Myocyte (in vitro differentiated cells): ENCODE measurements at regions not wholly inside any gene's neighbourhood (a gene's known extent, or its start where the extent isn't known, plus 50 kb on each side); places are given as distances from the start of the nearest gene placed in this dataset.

Experiments
- DNase-seq: peaks from one replicate; pipeline ENCODE4 v3.0.0-alpha.2; 2012; ENCODE audit warnings: low read depth

GRCh38 chr1:186620566-186621350 is 59.5 kb downstream of the PTGS2 start:
- no peak for DNase-seq

GRCh38 chr1:186618401-186619170 is 61.6 kb downstream of the PTGS2 start:
- no peak for DNase-seq

GRCh38 chr1:186617926-186618325 is 62.3 kb downstream of the PTGS2 start:
- DNase-seq = no peak

- no peak for DNase-seq
Observed at GRCh38 chr1:186616511-186616910, 63.7 kb downstream of the PTGS2 start.

- no peak for DNase-seq
Observed at GRCh38 chr1:186615332-186615731, 64.9 kb downstream of the PTGS2 start.

- no peak for DNase-seq
Observed at GRCh38 chr1:186611156-186611555, 69.1 kb downstream of the PTGS2 start.

- DNase-seq = no peak
Observed at GRCh38 chr1:186609183-186609582, 71.0 kb downstream of the PTGS2 start.

GRCh38 chr1:186605762-186606350 is 74.4 kb downstream of the PTGS2 start:
- no peak for DNase-seq

GRCh38 chr1:186595969-186596368 is 84.3 kb downstream of the PTGS2 start:
- no peak for DNase-seq

GRCh38 chr1:186578325-186579016 is 101.8 kb downstream of the PTGS2 start:
- no peak for DNase-seq

- DNase-seq = no peak
Observed at GRCh38 chr1:186577633-186578032, 102.6 kb downstream of the PTGS2 start.

- DNase-seq = no peak
Observed at GRCh38 chr1:186577216-186577615, 103.0 kb downstream of the PTGS2 start.

- DNase-seq = no peak
Observed at GRCh38 chr1:186575348-186575747, 104.9 kb downstream of the PTGS2 start.

- no peak for DNase-seq
Observed at GRCh38 chr1:186574926-186575325, 105.3 kb downstream of the PTGS2 start.

GRCh38 chr1:186572509-186572908 is 107.7 kb downstream of the PTGS2 start:
- DNase-seq = no peak

- DNase-seq = no peak
Observed at GRCh38 chr1:186571771-186572170, 108.5 kb downstream of the PTGS2 start.

- no peak for DNase-seq
Observed at GRCh38 chr1:186569856-186570255, 108.9 kb upstream of the PDC start.

GRCh38 chr1:186568221-186568620 is 107.3 kb upstream of the PDC start:
- DNase-seq = no peak

GRCh38 chr1:186566140-186566855 is 105.4 kb upstream of the PDC start:
- no peak for DNase-seq

GRCh38 chr1:186564582-186564981 is 103.7 kb upstream of the PDC start:
- no peak for DNase-seq

GRCh38 chr1:186559601-186560116 is 98.7 kb upstream of the PDC start:
- no peak for DNase-seq
